HEK293T (cell line): ENCODE measurements at regions not wholly inside any gene's neighbourhood (a gene's known extent, or its start where the extent isn't known, plus 50 kb on each side); places are given as distances from the start of the nearest gene placed in this dataset.
"Not testable (repeated sequence)": the region's sequence is repeated elsewhere in the genome, so short reads cannot be mapped to it uniquely, and the experiment has no call there.

Experiments used
- ELF4 ChIP-seq: fragments of 450-650 bp; IDR thresholded peaks from 2 replicates; pipeline ENCODE4 v1.6.1; 2017; ENCODE audit warnings: antibody characterized with exemption
- FOXA1 ChIP-seq: fragments of 450-650 bp; IDR thresholded peaks from 2 replicates; pipeline ENCODE4 v1.6.1; 2016; ENCODE audit warnings: mild to moderate bottlenecking
- FOXM1 ChIP-seq: fragments of 450-650 bp; IDR thresholded peaks from 2 replicates; pipeline ENCODE4 v1.6.1; 2017; ENCODE audit warnings: mild to moderate bottlenecking, borderline replicate concordance
- HDGF ChIP-seq: fragments of 450-650 bp; IDR thresholded peaks from 2 replicates; pipeline ENCODE4 v1.6.1; 2017; ENCODE audit warnings: antibody characterized with exemption, borderline replicate concordance
- SP1 ChIP-seq: fragments of 450-650 bp; IDR thresholded peaks from 2 replicates; pipeline ENCODE4 v1.6.1; 2017

DNA sequence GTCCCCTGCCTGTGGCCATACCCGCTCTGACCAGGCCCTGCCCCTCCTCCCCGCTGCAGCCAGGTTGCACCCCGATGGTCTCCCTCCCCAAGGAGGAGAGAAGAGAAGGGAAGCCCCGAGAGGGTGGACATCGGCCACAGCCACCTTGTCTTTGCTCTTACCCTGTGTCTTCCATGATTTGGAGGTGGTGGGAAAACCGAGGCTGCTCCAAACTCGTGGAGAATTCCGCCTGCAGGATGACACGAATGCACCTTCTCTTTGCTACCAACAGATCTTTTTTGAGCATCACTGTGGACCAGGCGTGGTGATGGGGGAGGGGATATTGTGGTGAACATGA, 60.4 kb downstream of the ART5 start:
- TF ChIP-seq ELF4, FOXA1, SP1, FOXM1, HDGF: not testable (repeated sequence)
